GM12872 (cell line): ENCODE measurements at regions not wholly inside any gene's neighbourhood (a gene's known extent, or its start where the extent isn't known, plus 50 kb on each side); places are given as distances from the start of the nearest gene placed in this dataset.

ENCODE experiments used
- TF ChIP-seq, protein P1 (sequence below): IDR thresholded peaks from 3 replicates; pipeline ENCODE4 v1.5.1; 2011; ENCODE audit warnings: low read depth, mild to moderate bottlenecking, low read length, moderate library complexity; ENCODE audit not compliant: insufficient read depth

DNA sequence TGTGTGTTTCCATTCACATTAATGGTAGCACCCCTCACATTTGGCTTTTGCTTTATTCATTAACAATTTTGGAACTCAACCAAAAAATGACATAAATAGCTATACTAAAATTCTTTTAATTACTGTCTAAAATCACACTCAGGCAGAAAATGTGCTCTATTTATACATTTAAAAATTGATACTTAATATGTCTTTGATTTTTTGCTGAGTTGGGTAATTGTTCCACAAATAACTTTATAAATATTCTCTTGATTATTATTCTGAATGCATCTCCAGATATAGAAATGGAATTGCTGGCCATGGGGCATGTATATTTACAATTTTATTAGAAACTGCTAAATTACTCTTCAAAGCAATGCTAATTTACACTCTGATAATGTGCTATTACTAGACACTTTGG lies 658.7 kb upstream of the CHRM3 start:
- TF ChIP-seq, protein P1, sequence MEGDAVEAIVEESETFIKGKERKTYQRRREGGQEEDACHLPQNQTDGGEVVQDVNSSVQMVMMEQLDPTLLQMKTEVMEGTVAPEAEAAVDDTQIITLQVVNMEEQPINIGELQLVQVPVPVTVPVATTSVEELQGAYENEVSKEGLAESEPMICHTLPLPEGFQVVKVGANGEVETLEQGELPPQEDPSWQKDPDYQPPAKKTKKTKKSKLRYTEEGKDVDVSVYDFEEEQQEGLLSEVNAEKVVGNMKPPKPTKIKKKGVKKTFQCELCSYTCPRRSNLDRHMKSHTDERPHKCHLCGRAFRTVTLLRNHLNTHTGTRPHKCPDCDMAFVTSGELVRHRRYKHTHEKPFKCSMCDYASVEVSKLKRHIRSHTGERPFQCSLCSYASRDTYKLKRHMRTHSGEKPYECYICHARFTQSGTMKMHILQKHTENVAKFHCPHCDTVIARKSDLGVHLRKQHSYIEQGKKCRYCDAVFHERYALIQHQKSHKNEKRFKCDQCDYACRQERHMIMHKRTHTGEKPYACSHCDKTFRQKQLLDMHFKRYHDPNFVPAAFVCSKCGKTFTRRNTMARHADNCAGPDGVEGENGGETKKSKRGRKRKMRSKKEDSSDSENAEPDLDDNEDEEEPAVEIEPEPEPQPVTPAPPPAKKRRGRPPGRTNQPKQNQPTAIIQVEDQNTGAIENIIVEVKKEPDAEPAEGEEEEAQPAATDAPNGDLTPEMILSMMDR = no peak

DNA sequence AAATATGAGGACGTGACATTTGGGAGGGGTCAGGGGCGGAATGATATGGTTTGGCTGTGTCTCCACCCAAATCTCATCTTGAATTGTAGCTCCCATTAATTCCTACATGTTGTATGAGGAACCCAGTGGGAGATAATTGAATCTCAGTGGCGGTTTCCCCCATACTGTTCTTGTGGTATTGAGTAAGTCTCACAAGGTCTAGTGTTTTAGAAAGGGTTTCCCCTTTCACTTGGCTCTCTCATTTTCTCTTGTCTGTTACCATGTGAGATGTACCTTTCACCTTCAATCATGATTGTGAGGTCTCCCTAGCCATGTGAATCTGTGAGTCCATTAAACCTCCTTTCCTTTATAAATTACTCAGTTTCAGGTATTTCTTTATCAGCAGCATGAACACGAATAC lies 663.6 kb upstream of the CHRM3 start:
- TF ChIP-seq, protein P1 = no peak

DNA sequence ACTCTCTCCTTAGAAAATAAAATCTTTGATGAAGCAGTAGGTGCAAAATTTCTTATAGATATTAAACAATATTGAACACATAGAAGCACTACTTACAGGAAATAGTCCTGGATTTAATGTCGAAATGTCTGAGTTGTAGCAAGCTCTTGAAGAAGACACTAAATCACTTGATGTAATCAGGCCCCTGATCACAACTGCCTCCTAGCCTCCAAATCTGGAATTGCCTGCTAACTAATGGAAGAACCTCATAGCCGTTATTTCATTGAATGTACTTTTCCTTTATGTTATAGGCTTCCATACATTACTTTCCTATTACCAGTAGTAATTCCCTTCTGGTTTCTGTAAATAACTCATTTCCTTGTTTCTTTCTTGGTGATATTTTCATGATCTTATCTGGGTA lies 675.7 kb upstream of the CHRM3 start:
- TF ChIP-seq, protein P1 = no peak

DNA sequence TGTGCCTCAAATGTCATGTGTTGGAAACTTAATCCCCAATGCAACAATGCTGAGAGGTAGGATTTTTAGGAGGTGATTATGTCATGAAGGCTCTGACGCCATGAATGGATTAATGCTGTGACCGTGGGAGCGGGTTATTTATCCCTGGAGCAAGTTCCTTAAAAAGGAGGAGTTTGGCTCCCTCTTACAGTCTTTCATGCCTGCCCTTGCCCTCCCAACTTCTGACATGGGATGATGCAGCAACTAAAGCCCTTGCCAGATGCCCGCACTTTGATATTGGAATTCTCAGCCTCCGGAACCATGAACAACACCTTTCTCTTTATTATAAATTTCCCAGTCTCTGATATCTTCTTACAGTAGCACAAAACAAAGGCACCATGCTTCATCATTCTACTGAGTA lies 685.3 kb upstream of the CHRM3 start:
- TF ChIP-seq, protein P1 = no peak

DNA sequence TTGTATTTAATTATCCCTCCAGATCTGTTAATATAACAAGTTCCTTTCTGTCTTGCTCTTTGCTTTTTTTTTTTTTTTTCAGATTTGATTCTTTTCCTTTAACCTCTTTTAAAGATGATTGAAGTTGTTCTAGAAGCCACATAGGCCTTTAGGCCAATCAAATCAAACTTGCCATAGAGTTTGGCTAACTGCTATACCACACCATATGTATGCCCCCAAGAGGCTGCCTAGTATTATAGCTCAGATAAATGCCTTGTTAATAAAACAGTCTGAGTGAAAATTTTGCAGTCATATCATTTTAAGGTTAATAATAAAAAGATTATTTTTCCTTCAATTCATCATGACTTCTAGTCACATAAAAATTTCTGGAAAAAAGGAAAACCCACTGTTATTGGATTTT lies 696.0 kb upstream of the CHRM3 start:
- TF ChIP-seq, protein P1 = no peak

DNA sequence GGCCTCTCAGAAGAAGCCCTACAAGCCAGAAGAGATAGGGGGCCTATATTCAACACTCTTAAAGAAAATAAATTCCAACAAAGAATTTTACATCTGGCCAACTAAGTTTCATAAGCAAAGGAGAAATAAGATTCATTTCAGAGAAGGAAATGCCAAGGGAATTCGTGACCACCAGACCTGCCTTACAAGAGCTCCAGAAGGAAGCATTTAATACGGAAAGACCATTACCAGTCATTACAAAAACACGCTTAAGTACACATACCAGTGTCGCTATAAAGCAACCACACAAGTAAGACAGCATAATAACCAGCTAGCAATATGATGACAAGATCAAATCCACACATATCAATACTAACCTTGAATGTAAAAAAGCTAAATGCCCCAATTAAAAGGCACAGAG lies 704.9 kb upstream of the CHRM3 start:
- TF ChIP-seq, protein P1 = no peak

DNA sequence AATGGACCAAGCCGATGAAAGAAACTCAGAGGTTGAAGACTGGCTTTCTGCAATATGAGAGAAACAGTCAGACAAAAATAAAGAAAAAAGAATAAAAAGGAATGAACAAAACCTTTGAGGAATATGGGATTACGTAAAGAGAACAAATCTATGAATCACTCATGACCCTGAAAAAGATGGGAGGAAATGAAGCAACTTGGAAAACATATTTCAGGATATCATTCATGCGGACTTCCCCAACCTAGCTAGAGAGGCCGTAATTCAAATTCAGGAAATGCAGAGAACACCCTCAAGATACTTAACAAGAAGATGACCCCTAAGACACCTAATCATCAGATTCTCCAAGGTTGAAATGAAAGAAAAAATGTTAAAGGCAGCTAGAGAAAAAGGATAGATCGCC lies 705.3 kb upstream of the CHRM3 start:
- TF ChIP-seq, protein P1 = no peak

DNA sequence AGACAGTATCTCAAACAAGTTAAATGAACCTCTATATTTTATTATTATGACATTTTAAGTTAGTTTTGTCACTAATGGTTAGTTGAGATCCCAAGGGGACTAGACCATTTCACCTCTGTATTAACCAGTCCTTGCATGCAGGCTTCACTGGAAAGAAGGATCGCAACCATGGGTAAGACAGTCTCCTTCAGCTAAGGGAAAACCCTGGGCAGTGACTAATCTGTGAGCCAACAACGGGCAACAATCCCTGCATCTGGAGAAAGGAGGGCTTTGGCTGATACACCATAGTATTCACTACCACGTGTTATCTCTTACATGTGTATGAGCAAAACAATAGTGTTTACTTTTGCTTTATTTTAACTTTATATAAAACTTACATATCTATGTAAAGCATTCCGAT lies 708.8 kb upstream of the CHRM3 start:
- TF ChIP-seq, protein P1 = no peak
